Thoracic aorta (tissue), 2 donors: ENCODE measurements at regions not wholly inside any gene's neighbourhood (a gene's known extent, or its start where the extent isn't known, plus 50 kb on each side); places are given as distances from the start of the nearest gene placed in this dataset.

ENCODE experiments used
- ATAC-seq: fragments of 150-250 bp; one replicate; pipeline ENCODE4 v1.8.0; 2017; ENCODE audit warnings: low read depth; ENCODE audit not compliant: insufficient number of reproducible peaks, low FRiP score
- DNase-seq: peaks from one replicate; pipeline ENCODE4 v3.0.0-alpha.2; 2020; ENCODE audit warnings: low spot score
- H3K27ac ChIP-seq, 2 donors: fragments of 200-600 bp; sonication (generic); 1 replicate in 1 of 2; 2 replicates in 1 of 2; pipeline ENCODE4 v1.5.1; 2016; ENCODE audit warnings: mild to moderate bottlenecking in 2 of 2, moderate library complexity in 2 of 2
- H3K27me3 ChIP-seq: fragments of 200-600 bp; sonication (generic); replicated peaks from 2 replicates; pipeline ENCODE4 v1.6.0; 2016; ENCODE audit warnings: mild to moderate bottlenecking; ENCODE audit not compliant: insufficient read depth
- H3K36me3 ChIP-seq: fragments of 200-600 bp; sonication (generic); one replicate; pipeline ENCODE4 v1.5.1; 2016
- H3K4me1 ChIP-seq, 2 donors: fragments of 200-600 bp; sonication (generic); 1 replicate in 1 of 2; 2 replicates in 1 of 2; pipeline versions ENCODE4 v1.5.1 to v1.6.0; 2016; ENCODE audit warnings: low read depth in 2 of 2, mild to moderate bottlenecking in 1 of 2; ENCODE audit not compliant: control insufficient read depth in 1 of 2
- H3K4me3 ChIP-seq: fragments of 200-600 bp; sonication (generic); 2 replicates; pipeline ENCODE4 v1.5.1; 2016; ENCODE audit warnings: mild to moderate bottlenecking
- H3K9me3 ChIP-seq: fragments of 200-600 bp; sonication (generic); 2 replicates; pipeline ENCODE4 v1.5.1; 2016
- TF ChIP-seq, protein P1 (sequence below): fragments of 200-600 bp; sonication (generic); IDR thresholded peaks from one replicate; pipeline ENCODE4 v1.5.1; 2019; ENCODE audit warnings: antibody characterized with exemption

DNA sequence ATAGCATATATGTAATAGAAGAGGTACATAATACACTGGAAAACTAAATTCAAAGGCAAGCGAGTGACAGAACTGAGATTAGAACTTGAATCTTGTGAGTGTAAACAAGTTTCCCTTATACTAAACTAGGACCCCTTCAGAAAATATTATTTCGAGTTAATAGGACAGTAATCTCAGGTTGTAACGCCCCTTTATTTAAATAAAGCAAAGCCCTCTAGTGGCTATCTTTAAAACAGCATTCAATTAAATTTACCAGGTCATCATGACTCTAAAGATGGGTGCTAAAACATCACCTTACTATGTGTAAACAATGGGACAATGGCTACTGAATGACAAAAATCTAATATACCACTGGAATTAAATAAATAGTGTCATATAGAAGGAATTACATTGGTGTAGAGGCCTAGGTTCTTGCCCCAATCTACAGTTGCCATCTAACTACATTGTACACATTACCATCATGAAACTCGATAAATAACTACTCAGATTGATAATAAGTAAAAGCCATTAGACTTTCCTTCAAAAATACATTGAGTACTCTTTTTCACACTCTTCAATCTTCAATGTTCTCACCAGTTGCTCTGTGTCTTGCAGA lies 255.4 kb upstream of the IRAK1BP1 start:
- no peaks in the 10 kb centered on the region for H3K9me3 ChIP-seq
- H3K36me3 ChIP-seq: no peaks in the 10 kb centered on the region
- peaks cover 11 to 23% of the 10 kb centered on the region in 2 donors for H3K4me1 ChIP-seq
- no peak for DNase-seq
- TF ChIP-seq, protein P1, sequence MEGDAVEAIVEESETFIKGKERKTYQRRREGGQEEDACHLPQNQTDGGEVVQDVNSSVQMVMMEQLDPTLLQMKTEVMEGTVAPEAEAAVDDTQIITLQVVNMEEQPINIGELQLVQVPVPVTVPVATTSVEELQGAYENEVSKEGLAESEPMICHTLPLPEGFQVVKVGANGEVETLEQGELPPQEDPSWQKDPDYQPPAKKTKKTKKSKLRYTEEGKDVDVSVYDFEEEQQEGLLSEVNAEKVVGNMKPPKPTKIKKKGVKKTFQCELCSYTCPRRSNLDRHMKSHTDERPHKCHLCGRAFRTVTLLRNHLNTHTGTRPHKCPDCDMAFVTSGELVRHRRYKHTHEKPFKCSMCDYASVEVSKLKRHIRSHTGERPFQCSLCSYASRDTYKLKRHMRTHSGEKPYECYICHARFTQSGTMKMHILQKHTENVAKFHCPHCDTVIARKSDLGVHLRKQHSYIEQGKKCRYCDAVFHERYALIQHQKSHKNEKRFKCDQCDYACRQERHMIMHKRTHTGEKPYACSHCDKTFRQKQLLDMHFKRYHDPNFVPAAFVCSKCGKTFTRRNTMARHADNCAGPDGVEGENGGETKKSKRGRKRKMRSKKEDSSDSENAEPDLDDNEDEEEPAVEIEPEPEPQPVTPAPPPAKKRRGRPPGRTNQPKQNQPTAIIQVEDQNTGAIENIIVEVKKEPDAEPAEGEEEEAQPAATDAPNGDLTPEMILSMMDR: peak; percentile 33
- no peak for ATAC-seq
- no peak overlapping the region for H3K27ac ChIP-seq
- no peak overlapping the region for H3K4me3 ChIP-seq
- no peaks in the 10 kb centered on the region for H3K27me3 ChIP-seq

- Histone ChIP-seq H3K9me3 (no peaks in the 10 kb centered on the region), H3K4me3 (peak overlapping the region; percentile 2), H3K36me3 (no peaks in the 10 kb centered on the region), H3K27me3 (no peaks in the 10 kb centered on the region), H3K27ac (peak overlapping the region; percentile 27 to 46), H3K4me1 (peaks cover 7 to 11% of the 10 kb centered on the region in 2 donors)
- DNase-seq: no peak
- TF ChIP-seq, protein P1: no peak
- ATAC-seq: no peak
Observed at GRCh38 chr6:78614961-78615360, 252.4 kb upstream of the IRAK1BP1 start.

DNA sequence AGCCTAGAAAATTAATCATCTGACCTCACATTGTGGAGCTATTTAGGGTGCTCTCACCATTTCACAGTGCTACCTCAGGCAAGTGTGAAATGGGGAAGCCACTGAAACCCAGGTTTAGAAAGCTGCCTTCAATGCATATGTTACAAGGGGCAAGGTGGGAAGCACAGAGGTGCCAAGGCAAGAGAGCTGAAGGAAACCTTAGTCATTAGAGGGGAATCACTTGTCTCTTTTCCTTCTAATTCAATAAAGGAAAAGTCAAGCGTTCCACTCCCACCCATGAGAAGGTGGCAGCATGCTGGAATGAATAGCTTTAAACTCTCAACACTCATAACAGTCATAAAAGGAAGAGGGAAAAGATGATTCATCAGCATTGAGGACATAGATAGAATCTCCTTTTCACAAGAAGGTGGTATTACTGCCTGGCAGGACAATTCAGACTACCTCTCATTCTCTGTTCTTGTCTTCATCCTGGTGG lies 251.9 kb upstream of the IRAK1BP1 start:
- H3K27me3 ChIP-seq: no peaks in the 10 kb centered on the region
- no peaks in the 10 kb centered on the region for H3K9me3 ChIP-seq
- TF ChIP-seq, protein P1: no peak
- DNase-seq (no peak), ATAC-seq (no peak)
- no peak overlapping the region for H3K4me3 ChIP-seq
- peaks cover 7 to 11% of the 10 kb centered on the region in 2 donors for H3K4me1 ChIP-seq
- H3K36me3 ChIP-seq: no peaks in the 10 kb centered on the region
- peak overlapping the region; percentile 27 to 46 for H3K27ac ChIP-seq

- Histone ChIP-seq H3K36me3 (no peaks in the 10 kb centered on the region), H3K4me1 (peaks cover 7 to 11% of the 10 kb centered on the region in 2 donors), H3K27me3 (no peaks in the 10 kb centered on the region), H3K4me3 (no peak overlapping the region), H3K27ac (no peak overlapping the region), H3K9me3 (no peaks in the 10 kb centered on the region)
- ATAC-seq (no peak), DNase-seq (no peak)
- TF ChIP-seq, protein P1: no peak
Observed at GRCh38 chr6:78618970-78619369, 248.4 kb upstream of the IRAK1BP1 start.

DNA sequence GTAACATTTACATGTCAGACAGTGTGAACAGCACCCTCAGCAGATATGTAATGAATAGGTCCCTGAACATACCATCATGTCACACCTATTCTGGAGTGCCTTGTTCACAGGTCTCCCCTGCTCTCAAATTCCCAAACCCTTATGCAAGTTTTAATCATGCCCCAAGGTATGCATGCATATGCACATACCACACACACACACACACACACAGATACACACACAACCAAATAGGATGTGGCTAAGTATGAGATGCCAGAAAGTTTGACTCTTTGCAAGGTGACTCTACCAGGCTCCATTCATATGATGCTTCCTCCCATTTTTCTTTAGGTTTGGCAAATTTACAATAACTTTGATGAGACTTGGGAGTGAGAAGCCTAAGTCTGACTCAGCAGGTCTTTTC lies 243.8 kb upstream of the IRAK1BP1 start:
- no peaks in the 10 kb centered on the region for H3K36me3 ChIP-seq
- no peak overlapping the region for H3K4me3 ChIP-seq
- ATAC-seq (no peak), DNase-seq (no peak)
- H3K9me3 ChIP-seq: no peaks in the 10 kb centered on the region
- TF ChIP-seq, protein P1: no peak
- H3K27ac ChIP-seq: no peak overlapping the region
- no peaks in the 10 kb centered on the region for H3K27me3 ChIP-seq
- no peaks in the 10 kb centered on the region for H3K4me1 ChIP-seq
